ENCODE measurements at regions not wholly inside any gene's neighbourhood (a gene's known extent, or its start where the extent isn't known, plus 50 kb on each side); places are given as distances from the start of the nearest gene placed in this dataset.
A peak's percentile ranks its signal among the peaks of the same experiment; 100 is the strongest.

- DNase-seq: no peak
These were observed 868.0 kb downstream of the SLITRK6 start for GRCh38 chr13:84931264-84931663.

- no peak for DNase-seq
These were observed 871.6 kb downstream of the SLITRK6 start for GRCh38 chr13:84927442-84928169.

- DNase-seq: no peak
These were observed 873.8 kb downstream of the SLITRK6 start for GRCh38 chr13:84925443-84925842.

GRCh38 chr13:84923831-84924230 lies 875.4 kb downstream of the SLITRK6 start:
- DNase-seq: no peak

GRCh38 chr13:84917252-84917878 lies 881.9 kb downstream of the SLITRK6 start:
- DNase-seq: no peak

GRCh38 chr13:84912720-84913119 lies 886.5 kb downstream of the SLITRK6 start:
- DNase-seq: no peak

GRCh38 chr13:84910423-84910822 lies 888.8 kb downstream of the SLITRK6 start:
- no peak for DNase-seq

GRCh38 chr13:84903391-84903790 lies 895.8 kb downstream of the SLITRK6 start:
- DNase-seq: no peak

- DNase-seq: no peak
These were observed 897.0 kb downstream of the SLITRK6 start for GRCh38 chr13:84902243-84902642.

- DNase-seq: no peak
These were observed 903.1 kb downstream of the SLITRK6 start for GRCh38 chr13:84896128-84896527.

GRCh38 chr13:84894749-84895148 lies 904.5 kb downstream of the SLITRK6 start:
- DNase-seq: no peak

GRCh38 chr13:84885868-84886267 lies 913.4 kb downstream of the SLITRK6 start:
- no peak for DNase-seq

- no peak for DNase-seq
These were observed 925.3 kb downstream of the SLITRK6 start for GRCh38 chr13:84873951-84874350.

- peak in 1 of 2 donors; percentile 2 for DNase-seq
These were observed 929.0 kb downstream of the SLITRK6 start for GRCh38 chr13:84870190-84870589.

GRCh38 chr13:84867246-84867645 lies 932.0 kb downstream of the SLITRK6 start:
- DNase-seq: no peak

GRCh38 chr13:84865783-84866221 lies 933.4 kb downstream of the SLITRK6 start:
- DNase-seq: no peak

- no peak for DNase-seq
These were observed 934.9 kb downstream of the SLITRK6 start for GRCh38 chr13:84864341-84864740.

- DNase-seq: no peak
These were observed 952.1 kb downstream of the SLITRK6 start for GRCh38 chr13:84847107-84847506.

- no peak for DNase-seq
These were observed 953.2 kb downstream of the SLITRK6 start for GRCh38 chr13:84845907-84846619.

GRCh38 chr13:84844473-84844872 lies 954.7 kb downstream of the SLITRK6 start:
- DNase-seq: no peak

GRCh38 chr13:84843368-84843767 lies 955.9 kb downstream of the SLITRK6 start:
- DNase-seq: no peak

GRCh38 chr13:84834201-84834600 lies 951.9 kb upstream of the SLITRK1 start:
- no peak for DNase-seq

- no peak for DNase-seq
These were observed 949.7 kb upstream of the SLITRK1 start for GRCh38 chr13:84831666-84832657.
